Activated naive CD8-positive, alpha-beta T cell treated with anti-CD3 and anti-CD28 coated beads, Interleukin-2, amount 10 ng/mL, durations not matched to agents 7 days and 5 days (primary cell): ENCODE measurements at regions not wholly inside any gene's neighbourhood (a gene's known extent, or its start where the extent isn't known, plus 50 kb on each side); places are given as distances from the start of the nearest gene placed in this dataset.

Source experiments
- ATAC-seq: fragments of 150-1000 bp; cut with Tn5 transposase; one replicate; pipeline ENCODE4 v1.10.0; 2021; ENCODE audit warnings: low read depth, moderate library complexity
- POLR2A ChIA-PET: fragments of 350-600 bp; sonication (Branson Sonifier 250); formaldehyde crosslinking; loops from one replicate; lab custom pipeline; 2021; ENCODE audit warnings: antibody characterized with exemption; lab: Charles Lee
- DNase-seq: peaks from one replicate; pipeline ENCODE4 v3.0.0; 2021
- H3K27ac Mint-ChIP-seq: one replicate; pipeline ENCODE4 v1.8.0; 2022; ENCODE audit warnings: mild to moderate bottlenecking, mixed read lengths
- H3K27me3 Mint-ChIP-seq: one replicate; pipeline ENCODE4 v1.8.0; 2022; ENCODE audit warnings: mild to moderate bottlenecking, moderate library complexity, mixed read lengths
- H3K36me3 Mint-ChIP-seq: one replicate; pipeline ENCODE4 v1.8.0; 2021; ENCODE audit warnings: mild to moderate bottlenecking, mixed read lengths
- H3K4me1 Mint-ChIP-seq: one replicate; pipeline ENCODE4 v1.8.0; 2021; ENCODE audit warnings: mixed read lengths
- H3K4me3 Mint-ChIP-seq: one replicate; pipeline ENCODE4 v1.8.0; 2022; ENCODE audit warnings: mild to moderate bottlenecking, moderate library complexity, mixed read lengths
- H3K9me3 Mint-ChIP-seq: one replicate; pipeline ENCODE4 v1.8.0; 2021; ENCODE audit warnings: mixed read lengths

DNA sequence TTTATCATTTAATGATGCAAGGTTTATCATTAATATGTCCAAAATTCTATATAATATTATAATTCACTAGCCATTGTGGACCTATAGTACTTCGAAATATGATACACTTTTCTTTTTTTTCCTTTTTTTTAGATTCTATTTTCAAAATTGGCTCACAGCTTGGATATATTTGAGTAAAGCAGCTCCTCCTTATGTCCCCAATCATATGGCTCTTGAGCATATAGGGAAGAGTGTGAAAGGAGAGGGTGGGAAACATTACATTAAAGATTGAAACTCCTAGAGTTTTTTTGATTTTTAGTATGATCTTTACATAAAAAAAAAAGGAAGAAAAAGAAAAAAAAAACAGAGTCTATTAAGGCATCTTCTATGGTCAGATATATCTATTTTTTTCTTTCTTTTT is 457.9 kb downstream of the RIT2 start:
- Mint-ChIP-seq H3K9me3 (peaks cover 2% of the 10 kb centered on the region), H3K27me3 (no peaks in the 10 kb centered on the region), H3K4me1 (no peaks in the 10 kb centered on the region), H3K36me3 (no peaks in the 10 kb centered on the region), H3K4me3 (no peak overlapping the region), H3K27ac (no peak overlapping the region)
- ATAC-seq, result no peak
- POLR2A ChIA-PET, result no interaction called here
- no peak for DNase-seq

GRCh38 chr18:42658171-42658570 is 457.3 kb downstream of the RIT2 start:
- no peaks in the 10 kb centered on the region for H3K27me3 Mint-ChIP-seq
- ATAC-seq, result no peak
- H3K27ac Mint-ChIP-seq, result no peak overlapping the region
- DNase-seq, result no peak
- no peaks in the 10 kb centered on the region for H3K36me3 Mint-ChIP-seq
- H3K9me3 Mint-ChIP-seq, result peaks cover 2% of the 10 kb centered on the region
- no peaks in the 10 kb centered on the region for H3K4me1 Mint-ChIP-seq
- no peak overlapping the region for H3K4me3 Mint-ChIP-seq
- POLR2A ChIA-PET, result no interaction called here

- H3K4me3 Mint-ChIP-seq, result no peak overlapping the region
- no peak for DNase-seq
- H3K27ac Mint-ChIP-seq, result no peak overlapping the region
- POLR2A ChIA-PET, result no interaction called here
- H3K4me1 Mint-ChIP-seq, result no peaks in the 10 kb centered on the region
- no peak for ATAC-seq
- no peaks in the 10 kb centered on the region for H3K27me3 Mint-ChIP-seq
- peaks cover 2% of the 10 kb centered on the region for H3K9me3 Mint-ChIP-seq
- no peaks in the 10 kb centered on the region for H3K36me3 Mint-ChIP-seq
These were observed 456.3 kb downstream of the RIT2 start for GRCh38 chr18:42659187-42659586.

GRCh38 chr18:42670860-42671259 is 444.6 kb downstream of the RIT2 start:
- ATAC-seq, result no peak
- DNase-seq, result no peak
- H3K4me3 Mint-ChIP-seq, result no peak overlapping the region
- no peak overlapping the region for H3K27ac Mint-ChIP-seq
- H3K27me3 Mint-ChIP-seq, result no peaks in the 10 kb centered on the region
- POLR2A ChIA-PET, result no interaction called here
- no peaks in the 10 kb centered on the region for H3K9me3 Mint-ChIP-seq
- no peaks in the 10 kb centered on the region for H3K36me3 Mint-ChIP-seq
- H3K4me1 Mint-ChIP-seq, result no peaks in the 10 kb centered on the region

DNA sequence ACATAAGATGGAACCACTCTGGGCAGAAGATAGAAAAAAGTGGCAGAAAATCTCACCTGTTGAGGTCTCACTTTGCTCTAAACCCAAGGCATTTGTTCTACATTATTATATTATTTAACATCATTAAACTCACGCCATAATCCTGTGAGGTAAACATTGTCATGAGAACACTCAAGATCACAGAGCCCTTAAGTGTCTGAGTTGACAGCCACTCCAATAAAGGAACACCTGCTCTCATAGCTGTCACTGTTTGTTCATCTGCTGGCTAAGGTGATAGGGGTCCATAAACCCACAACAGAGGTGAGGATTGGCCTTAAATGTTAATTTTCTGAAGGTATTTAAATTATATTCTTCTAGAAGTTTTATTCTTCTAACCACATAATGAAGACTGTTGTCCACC is 439.7 kb downstream of the RIT2 start:
- ATAC-seq (no peak), DNase-seq (no peak)
- Mint-ChIP-seq H3K27me3 (no peaks in the 10 kb centered on the region), H3K4me3 (no peak overlapping the region), H3K36me3 (no peaks in the 10 kb centered on the region), H3K4me1 (no peaks in the 10 kb centered on the region), H3K9me3 (peaks cover 3% of the 10 kb centered on the region), H3K27ac (no peak overlapping the region)
- POLR2A ChIA-PET, result no interaction called here

- Mint-ChIP-seq H3K4me3 (no peak overlapping the region), H3K27ac (no peak overlapping the region), H3K36me3 (no peaks in the 10 kb centered on the region), H3K9me3 (peaks cover 14% of the 10 kb centered on the region), H3K4me1 (no peaks in the 10 kb centered on the region), H3K27me3 (no peaks in the 10 kb centered on the region)
- ATAC-seq, result no peak
- POLR2A ChIA-PET, result no interaction called here
- DNase-seq, result no peak
These were observed 432.4 kb downstream of the RIT2 start for GRCh38 chr18:42683094-42683493.

- Mint-ChIP-seq H3K9me3 (peaks cover 7% of the 10 kb centered on the region), H3K36me3 (no peaks in the 10 kb centered on the region), H3K4me3 (no peak overlapping the region), H3K27me3 (no peaks in the 10 kb centered on the region), H3K4me1 (no peaks in the 10 kb centered on the region), H3K27ac (no peak overlapping the region)
- POLR2A ChIA-PET, result no interaction called here
- ATAC-seq (no peak), DNase-seq (no peak)
These were observed 426.2 kb downstream of the RIT2 start for GRCh38 chr18:42689310-42689709.
